ENCODE measurements at regions not wholly inside any gene's neighbourhood (a gene's known extent, or its start where the extent isn't known, plus 50 kb on each side); places are given as distances from the start of the nearest gene placed in this dataset.

DNA sequence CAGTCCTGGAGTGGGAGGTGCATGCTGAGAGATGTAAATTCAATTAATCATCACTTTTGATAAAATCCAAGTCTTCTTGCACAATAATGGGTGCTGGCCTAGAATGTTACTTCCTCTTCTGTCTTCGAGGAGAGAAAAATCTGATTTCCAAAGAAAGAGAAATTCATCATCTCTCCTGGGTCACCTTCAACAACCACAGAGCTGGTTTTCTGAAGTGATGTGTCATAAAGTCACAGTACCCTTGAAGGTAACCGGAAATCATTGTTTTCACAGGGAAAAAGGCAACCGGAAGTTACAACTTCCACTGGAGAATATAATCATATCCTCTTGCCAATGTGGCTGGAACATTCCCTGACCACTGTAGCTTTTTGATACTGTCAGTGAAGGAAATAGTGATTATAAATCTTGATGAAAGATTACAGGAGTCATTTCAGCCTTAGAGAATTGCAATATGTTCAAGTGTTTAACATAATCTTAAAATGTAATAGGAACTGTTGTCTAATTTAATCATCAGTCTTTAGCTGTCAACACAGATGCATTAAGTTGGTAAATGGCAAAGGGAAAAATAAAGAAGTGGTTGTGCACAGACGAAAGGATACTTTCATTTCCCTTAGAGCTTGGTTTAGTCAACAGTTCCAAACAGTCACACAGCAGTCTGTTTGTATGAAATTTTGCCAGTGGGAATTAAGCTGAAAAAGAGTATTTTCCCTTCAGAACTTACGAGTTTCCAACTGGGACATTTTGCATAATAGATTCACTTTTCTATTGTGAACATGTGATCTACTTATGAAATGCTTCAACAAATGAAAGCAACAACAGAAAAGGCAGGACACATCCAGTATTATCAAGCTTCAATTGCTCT lies 106.5 kb upstream of the SLC4A7 start:
- TF ChIP-seq, protein P1, sequence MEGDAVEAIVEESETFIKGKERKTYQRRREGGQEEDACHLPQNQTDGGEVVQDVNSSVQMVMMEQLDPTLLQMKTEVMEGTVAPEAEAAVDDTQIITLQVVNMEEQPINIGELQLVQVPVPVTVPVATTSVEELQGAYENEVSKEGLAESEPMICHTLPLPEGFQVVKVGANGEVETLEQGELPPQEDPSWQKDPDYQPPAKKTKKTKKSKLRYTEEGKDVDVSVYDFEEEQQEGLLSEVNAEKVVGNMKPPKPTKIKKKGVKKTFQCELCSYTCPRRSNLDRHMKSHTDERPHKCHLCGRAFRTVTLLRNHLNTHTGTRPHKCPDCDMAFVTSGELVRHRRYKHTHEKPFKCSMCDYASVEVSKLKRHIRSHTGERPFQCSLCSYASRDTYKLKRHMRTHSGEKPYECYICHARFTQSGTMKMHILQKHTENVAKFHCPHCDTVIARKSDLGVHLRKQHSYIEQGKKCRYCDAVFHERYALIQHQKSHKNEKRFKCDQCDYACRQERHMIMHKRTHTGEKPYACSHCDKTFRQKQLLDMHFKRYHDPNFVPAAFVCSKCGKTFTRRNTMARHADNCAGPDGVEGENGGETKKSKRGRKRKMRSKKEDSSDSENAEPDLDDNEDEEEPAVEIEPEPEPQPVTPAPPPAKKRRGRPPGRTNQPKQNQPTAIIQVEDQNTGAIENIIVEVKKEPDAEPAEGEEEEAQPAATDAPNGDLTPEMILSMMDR (IDR thresholded peaks at IDR 0.05; ENCODE audit: extremely low read depth in 1 of 2, insufficient read depth in 1 of 2, low read depth in 1 of 2, low read length in 2 of 2): no peak
- no peak for TF ChIP-seq EZH2 (IDR thresholded peaks at IDR 0.05; ENCODE audit: borderline replicate concordance, low read depth, low read length, severe bottlenecking)
- peak; percentile 86 for TF ChIP-seq POLR2A (IDR thresholded peaks at IDR 0.05; ENCODE audit: low read depth, low read length)
- peak; percentile 97 for TF ChIP-seq JUN (IDR thresholded peaks at IDR 0.05; ENCODE audit: borderline replicate concordance, insufficient read depth, insufficient read length, low read depth)

Data from endothelial cell of umbilical vein (primary cell).